ENCODE measurements at regions not wholly inside any gene's neighbourhood (a gene's known extent, or its start where the extent isn't known, plus 50 kb on each side); places are given as distances from the start of the nearest gene placed in this dataset.

GRCh38 chr2:149892563-149892962, 305.0 kb upstream of the MMADHC start:
- H3K36me3 ChIP-seq = no peaks in the 10 kb centered on the region
- H3K27ac ChIP-seq = no peak overlapping the region
- H3K4me1 ChIP-seq = no peaks in the 10 kb centered on the region
- H3K27me3 ChIP-seq = no peaks in the 10 kb centered on the region
- DNase-seq = no peak
- no peaks in the 10 kb centered on the region for H3K9me3 ChIP-seq
- no peak overlapping the region for H3K4me3 ChIP-seq
- intact Hi-C loops (cut with DNase I; ENCODE audit: low total_unique reads) = no loop called here
- no peak for TF ChIP-seq POLR2A (IDR thresholded peaks at IDR 0.05)
- no peak for TF ChIP-seq CTCF (IDR thresholded peaks at IDR 0.05)
- no peak for TF ChIP-seq POLR2AphosphoS5 (IDR thresholded peaks at IDR 0.05)
- WGBS, 5 donors = 71 to 88% (median 83%) methylated on average over 1 of the region's 1 CpG

DNA sequence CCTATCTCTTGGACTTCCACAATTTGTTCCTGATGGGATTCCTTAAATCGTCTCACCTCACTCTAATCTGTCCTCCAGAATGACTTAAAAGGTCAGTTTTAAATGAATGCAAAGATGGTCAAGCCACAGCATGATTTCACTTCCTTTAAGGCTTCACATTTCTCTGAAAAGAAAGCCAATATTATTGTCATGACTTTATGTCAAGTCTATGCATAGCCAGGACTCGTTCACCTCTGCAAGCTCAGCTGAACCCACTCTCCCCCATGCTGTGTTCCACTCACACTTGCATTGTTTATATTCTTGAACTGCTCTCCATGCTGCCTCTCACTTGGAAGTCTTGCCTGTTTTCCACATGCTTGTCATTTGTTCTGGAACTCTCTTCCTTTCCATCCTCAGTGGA, 298.4 kb upstream of the MMADHC start:
- Histone ChIP-seq H3K9me3 (no peaks in the 10 kb centered on the region), H3K4me1 (no peaks in the 10 kb centered on the region), H3K4me3 (no peak overlapping the region), H3K27me3 (no peaks in the 10 kb centered on the region), H3K27ac (no peak overlapping the region), H3K36me3 (no peaks in the 10 kb centered on the region)
- TF ChIP-seq CTCF (IDR thresholded peaks at IDR 0.05) = no peak
- TF ChIP-seq POLR2A (IDR thresholded peaks at IDR 0.05) = no peak
- TF ChIP-seq POLR2AphosphoS5 (IDR thresholded peaks at IDR 0.05) = no peak
- no peak for TF ChIP-seq EP300 (IDR thresholded peaks at IDR 0.05)
- 63 to 74% (median 71%) methylated on average over 2 of the region's 2 CpGs for WGBS, 5 donors
- DNase-seq = no peak
- intact Hi-C loops (cut with DNase I; ENCODE audit: low total_unique reads) = no loop called here

GRCh38 chr2:149885468-149885867, 297.9 kb upstream of the MMADHC start:
- intact Hi-C loops (cut with DNase I; ENCODE audit: low total_unique reads) = no loop called here
- WGBS, 5 donors = 64 to 88% (median 79%) methylated on average over 2 of the region's 2 CpGs
- no peaks in the 10 kb centered on the region for H3K36me3 ChIP-seq
- no peaks in the 10 kb centered on the region for H3K9me3 ChIP-seq
- TF ChIP-seq EP300 (IDR thresholded peaks at IDR 0.05) (no peak), CTCF (IDR thresholded peaks at IDR 0.05) (no peak), POLR2A (IDR thresholded peaks at IDR 0.05) (no peak), POLR2AphosphoS5 (IDR thresholded peaks at IDR 0.05) (no peak)
- H3K4me3 ChIP-seq = no peak overlapping the region
- H3K4me1 ChIP-seq = no peaks in the 10 kb centered on the region
- DNase-seq = no peak
- H3K27me3 ChIP-seq = no peaks in the 10 kb centered on the region
- H3K27ac ChIP-seq = no peak overlapping the region

DNA sequence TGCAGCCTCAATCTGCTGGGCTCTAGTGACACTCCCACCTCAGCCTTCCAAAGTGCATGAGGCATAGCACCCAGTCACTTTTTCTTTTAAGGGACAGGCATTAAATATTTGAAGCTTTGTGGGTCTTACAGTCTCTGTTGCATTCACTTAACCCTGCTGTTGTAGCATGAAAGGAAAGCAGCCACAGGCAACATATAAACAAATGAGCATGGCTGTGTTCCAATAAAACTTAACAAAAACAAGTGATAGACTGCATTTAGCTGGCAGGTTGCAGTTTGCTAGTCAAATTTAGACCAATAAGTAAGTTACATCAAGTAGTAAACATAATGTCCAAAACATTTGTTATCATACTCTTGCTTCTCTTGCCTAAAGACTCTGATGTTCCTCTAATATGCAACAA, 297.3 kb upstream of the MMADHC start:
- Histone ChIP-seq H3K9me3 (no peaks in the 10 kb centered on the region), H3K4me1 (no peaks in the 10 kb centered on the region), H3K4me3 (no peak overlapping the region), H3K36me3 (no peaks in the 10 kb centered on the region), H3K27me3 (no peaks in the 10 kb centered on the region), H3K27ac (no peak overlapping the region)
- DNase-seq = no peak
- intact Hi-C loops (cut with DNase I; ENCODE audit: low total_unique reads) = no loop called here
- TF ChIP-seq POLR2A (IDR thresholded peaks at IDR 0.05) (no peak), CTCF (IDR thresholded peaks at IDR 0.05) (no peak), EP300 (IDR thresholded peaks at IDR 0.05) (no peak), POLR2AphosphoS5 (IDR thresholded peaks at IDR 0.05) (no peak)

DNA sequence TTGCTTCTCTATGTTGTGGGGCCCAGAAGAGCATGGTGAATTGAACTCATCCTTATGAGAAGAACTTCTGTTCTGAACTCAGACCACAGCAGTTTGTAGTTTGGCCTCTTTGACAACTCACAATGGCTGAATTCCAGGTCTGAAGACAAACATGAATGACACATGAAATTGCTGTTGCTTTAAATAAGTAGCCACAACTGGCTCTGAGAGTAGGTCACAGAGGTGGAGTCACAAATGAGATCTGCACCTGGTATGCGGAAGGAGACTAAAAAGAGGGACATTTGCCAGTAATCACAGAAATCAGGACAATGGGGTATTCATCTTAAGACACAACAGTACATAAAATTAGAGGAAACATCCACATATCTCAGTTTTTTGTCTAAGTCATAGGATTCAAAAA, 290.3 kb upstream of the MMADHC start:
- 42 to 62% (median 57%) methylated on average over 1 of the region's 1 CpG for WGBS, 5 donors
- no peak for TF ChIP-seq EP300 (IDR thresholded peaks at IDR 0.05)
- no peak for TF ChIP-seq POLR2A (IDR thresholded peaks at IDR 0.05)
- TF ChIP-seq CTCF (IDR thresholded peaks at IDR 0.05) = no peak
- TF ChIP-seq POLR2AphosphoS5 (IDR thresholded peaks at IDR 0.05) = no peak
- no peaks in the 10 kb centered on the region for H3K27me3 ChIP-seq
- H3K27ac ChIP-seq = no peak overlapping the region
- no peak for DNase-seq
- no peaks in the 10 kb centered on the region for H3K9me3 ChIP-seq
- intact Hi-C loops (cut with DNase I; ENCODE audit: low total_unique reads) = no loop called here
- H3K4me1 ChIP-seq = no peaks in the 10 kb centered on the region
- H3K36me3 ChIP-seq = no peaks in the 10 kb centered on the region
- H3K4me3 ChIP-seq = no peak overlapping the region

Data from stomach (tissue), 8 donors.